Embryonic facial prominence (tissue), 1 donor: ENCODE measurements at regions not wholly inside any gene's neighbourhood (a gene's known extent, or its start where the extent isn't known, plus 50 kb on each side); places are given as distances from the start of the nearest gene placed in this dataset.

Experiments
- DNase-seq: peaks from one replicate; pipeline ENCODE4 v3.0.0-alpha.2; 2016; ENCODE audit errors: extremely low spot score

DNA sequence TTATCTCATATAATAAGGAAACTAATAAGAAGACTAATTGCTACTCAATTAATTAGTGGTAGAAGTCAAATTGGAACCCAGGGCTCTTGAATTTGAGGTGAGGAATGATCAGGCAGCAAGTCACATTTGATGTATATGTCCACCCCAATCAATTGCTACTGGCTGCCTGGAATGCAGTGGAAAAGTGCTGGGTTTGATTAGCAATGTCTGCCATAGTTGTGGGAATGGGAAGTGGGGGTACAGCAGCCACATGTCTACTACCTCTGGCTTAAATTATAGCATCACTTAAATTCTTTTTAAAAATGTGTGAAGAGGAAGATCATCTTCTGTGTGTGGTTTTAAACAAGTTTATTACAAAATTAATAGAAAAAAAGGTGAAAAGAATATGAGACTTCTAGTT, 50.8 kb upstream of the NAV2 start:
- no peak for DNase-seq

DNA sequence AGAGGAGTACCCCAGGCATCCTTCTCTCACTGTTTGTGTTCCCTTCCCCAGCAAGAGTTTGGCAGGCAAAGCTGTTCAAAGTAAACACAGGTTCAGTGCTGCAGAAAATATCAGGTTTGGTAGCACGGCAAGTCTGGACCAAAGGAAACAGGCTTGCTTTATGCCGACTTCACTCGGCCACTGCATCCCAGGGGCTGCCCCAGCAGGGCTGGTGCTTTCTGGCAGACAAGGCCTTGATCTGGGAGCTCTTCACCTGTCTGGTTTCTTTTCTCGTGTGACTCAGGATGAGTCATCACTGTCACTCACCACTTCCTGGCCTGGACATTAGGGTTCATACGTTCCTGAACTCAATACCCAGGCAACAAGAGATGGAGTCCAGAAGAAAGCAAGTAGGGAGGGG, 52.6 kb upstream of the NAV2 start:
- DNase-seq, result no peak

DNA sequence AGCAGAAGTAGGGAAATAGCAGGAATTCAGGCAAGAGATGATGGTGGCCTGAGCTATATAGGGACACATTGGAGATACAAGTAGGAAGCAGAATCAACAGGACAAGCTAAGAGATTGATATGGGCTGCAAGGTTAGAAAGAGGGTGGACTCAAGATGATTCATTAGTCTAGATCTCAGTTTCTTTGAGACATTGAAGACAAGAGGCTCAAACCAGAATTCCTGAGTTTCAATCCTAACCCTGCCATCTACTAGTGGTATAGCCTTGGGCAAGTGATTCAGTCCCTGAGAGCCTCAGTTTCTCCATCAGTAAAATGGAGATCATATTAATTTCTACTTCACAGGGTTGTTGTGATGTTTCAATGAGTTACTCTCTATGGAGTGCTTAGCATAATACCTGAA, 53.1 kb upstream of the NAV2 start:
- DNase-seq, result no peak

DNA sequence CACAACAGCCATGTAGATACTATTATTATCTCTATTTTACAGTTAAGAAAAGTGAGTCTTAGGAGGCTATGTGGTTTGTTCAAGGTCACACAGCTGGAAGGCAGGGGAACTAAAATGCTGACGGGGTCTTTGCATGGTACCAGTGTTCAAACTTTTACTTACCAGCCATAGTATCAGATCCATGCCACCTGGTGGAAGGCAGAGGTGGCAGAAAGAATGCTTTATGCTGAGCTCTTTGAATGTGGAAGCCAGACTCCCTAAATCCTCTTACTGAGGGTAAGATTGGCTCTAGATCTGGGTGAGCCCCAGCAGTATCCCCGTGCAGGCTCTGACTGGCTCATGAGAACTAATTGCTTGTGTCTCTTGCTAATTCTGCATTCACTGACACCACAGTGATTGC, 54.3 kb upstream of the NAV2 start:
- DNase-seq, result no peak

DNA sequence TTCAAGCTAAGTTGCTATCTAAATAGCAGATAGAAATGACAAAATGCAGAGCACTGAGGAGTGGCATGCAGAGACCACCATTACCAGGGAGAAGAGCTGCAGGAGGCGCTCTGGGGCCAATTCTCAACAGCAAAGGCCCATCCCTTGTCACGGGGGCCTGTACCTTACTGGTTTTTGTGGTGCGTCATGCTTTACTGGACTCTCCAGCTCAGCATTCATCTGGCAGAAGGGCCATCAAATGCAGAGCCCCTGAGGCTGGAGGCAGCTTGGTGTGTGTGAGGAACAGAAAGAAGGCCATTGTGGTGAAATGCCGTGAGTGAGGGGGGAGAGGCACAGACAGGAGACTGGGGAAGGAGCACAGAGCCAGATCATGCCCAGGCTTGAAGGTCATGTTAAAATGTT, 56.5 kb upstream of the NAV2 start:
- no peak for DNase-seq

DNA sequence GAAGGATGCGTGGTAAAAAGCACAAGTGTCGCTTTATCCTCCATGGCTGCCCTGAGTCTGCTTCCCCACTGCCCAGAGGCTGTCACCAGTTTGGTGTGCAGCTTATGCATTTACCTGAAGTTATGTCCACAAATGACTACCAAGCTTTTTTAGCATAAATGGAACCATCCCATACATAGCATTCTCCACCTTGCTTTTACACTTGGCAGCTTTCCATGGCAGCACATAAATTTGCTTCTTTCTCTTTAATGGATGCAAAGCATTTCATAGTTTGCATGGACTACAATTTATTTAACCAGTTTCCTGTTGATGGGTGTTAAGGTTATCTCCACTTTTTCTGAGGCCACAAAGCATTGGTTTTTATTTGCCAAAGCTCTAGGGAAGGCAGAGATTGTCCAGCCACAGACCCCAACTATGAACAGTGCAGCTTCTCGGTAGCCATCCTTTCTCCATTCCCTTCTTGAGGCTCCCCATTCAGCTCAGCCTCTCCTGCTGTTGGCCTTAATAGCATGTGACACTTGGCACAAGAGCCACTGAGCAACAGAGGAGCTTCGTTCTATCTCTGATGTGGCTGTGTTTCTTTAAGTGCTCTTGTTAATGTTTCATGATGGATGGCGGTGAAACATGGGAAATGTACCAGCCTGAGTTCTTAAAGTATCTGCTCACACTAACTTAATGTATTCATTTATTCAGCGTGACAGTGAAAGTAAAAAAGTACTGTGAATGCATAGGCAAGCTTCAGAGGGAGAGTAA, 59.8 kb upstream of the NAV2 start:
- DNase-seq, result no peak

DNA sequence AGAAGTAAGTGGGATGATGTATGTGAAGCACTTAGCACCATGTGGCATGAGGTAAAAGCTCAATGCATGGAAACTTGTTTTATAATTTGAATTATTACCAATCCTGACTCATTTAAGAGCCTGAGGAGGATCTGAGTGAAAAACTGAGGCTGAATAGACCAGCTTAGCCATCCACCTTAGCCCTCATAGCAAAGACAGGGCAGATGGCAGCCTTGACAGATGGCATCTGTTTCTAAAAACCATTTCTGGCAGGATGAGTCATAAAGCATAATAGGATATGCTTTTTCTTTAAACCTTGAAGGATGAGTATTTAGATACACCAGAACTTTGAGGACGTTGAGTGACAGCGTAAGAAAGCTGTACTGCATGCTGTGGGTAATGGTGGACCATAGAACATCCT, 61.0 kb upstream of the NAV2 start:
- no peak for DNase-seq

DNA sequence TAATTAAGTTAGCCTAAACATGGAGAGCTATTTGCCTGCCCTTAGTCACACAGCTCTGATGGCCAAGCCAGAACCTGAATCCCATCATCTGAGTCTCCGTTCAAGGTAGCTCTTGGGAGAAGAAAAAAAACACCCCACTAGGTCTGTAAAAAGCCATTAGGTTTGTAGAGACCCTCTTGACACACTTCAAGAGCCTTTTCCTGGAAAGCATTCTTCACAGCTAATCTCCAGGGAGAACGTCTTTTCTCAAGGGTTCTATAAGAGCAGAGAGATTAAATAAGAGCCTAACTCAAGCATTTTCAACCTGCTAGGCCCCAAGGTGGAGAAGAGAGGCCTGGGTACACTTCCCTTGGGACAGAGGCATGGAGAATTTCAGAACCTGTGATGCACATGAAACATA, 61.6 kb upstream of the NAV2 start:
- DNase-seq, result no peak

DNA sequence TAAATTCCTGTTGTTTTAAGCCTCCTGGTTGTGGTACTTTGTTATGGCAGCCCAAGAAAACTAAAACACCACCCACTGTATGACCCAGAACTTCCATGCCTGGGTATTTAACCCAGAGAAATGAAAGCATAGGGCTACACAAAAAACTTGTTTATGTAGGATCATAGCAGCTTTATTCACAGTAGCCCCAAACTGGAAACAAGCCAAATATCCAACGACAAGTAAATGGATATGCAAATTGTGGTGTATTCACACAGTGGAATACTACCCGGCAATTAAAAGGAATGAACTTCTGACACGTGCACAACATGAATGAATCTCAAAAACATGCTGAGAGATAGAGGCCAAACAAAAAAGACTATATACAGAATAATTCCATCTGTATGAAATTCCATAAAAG, 62.2 kb upstream of the NAV2 start:
- no peak for DNase-seq

DNA sequence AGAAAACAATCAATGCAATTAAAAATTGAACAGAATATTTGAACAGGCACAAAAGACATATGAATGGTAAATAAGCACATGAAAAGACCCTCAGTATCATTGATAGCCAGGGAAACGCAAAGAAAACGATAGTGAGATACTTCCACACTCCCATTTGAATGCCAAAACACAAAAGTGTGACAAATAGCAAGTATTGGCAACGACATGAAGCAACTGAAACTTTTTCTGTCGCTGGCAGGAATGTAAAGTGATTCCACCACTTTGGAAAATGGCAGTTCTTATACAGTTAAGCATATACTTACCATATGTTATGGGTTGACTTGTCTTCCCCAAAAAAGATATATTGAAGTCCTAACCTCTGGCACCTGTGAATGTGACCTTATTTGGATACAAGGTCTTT, 62.9 kb upstream of the NAV2 start:
- no peak for DNase-seq

DNA sequence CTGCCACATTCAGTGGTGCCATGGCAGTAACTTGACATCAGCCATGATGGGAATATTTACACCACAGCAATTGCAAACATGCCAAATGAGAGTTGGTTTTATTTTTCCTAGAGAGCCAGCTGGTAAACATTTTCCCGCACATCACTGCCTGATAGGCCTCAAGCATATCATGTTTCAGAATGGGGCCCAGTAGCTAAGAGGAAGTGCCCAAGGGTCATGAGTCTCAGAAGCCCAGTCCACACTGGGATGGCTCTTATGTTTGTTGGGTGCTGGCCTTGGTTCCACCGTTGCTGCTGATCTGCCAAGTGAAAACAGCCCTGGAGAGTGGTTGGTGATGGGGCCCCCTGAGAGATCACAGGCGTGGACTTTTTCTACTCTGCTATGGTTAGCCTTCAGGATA, 64.3 kb upstream of the NAV2 start:
- no peak for DNase-seq

DNA sequence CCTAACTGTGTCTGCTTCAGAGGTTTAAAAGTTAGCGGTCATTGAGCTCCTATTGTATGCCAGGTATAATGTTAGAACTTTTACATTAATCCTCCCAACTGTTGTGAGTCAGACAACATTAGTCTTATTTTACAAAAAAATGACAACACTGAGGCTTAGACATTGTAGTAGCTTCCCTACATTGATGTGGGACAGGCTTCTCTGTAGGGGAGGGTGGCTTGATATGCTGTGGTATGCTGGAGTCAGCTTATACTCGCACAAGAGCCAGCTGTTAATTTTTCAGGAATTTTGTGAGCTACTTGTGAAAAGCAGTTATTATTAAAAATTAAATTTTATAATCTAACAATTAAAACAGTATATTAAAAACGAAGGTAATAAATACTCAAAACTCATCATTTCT, 64.8 kb upstream of the NAV2 start:
- no peak for DNase-seq

DNA sequence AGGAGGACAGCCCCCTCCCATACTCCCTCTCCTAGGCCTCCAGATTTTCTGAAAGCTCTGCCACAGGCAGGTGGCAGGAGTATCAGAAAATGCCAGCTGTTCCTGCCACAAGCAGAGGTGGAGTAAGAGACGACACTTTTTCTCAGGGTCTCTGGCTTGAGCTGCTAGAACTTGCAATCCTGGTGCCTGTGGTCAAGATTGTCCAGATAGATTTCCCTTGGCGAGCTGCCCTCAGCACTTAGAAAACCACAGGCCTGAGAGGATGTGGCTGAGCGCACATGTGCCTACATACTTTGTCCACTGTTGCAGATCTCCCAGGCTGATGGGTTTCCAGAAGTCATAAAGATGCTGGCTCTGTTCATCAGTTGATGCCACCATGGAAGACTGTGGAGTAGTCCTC, 65.7 kb upstream of the NAV2 start:
- no peak for DNase-seq

DNA sequence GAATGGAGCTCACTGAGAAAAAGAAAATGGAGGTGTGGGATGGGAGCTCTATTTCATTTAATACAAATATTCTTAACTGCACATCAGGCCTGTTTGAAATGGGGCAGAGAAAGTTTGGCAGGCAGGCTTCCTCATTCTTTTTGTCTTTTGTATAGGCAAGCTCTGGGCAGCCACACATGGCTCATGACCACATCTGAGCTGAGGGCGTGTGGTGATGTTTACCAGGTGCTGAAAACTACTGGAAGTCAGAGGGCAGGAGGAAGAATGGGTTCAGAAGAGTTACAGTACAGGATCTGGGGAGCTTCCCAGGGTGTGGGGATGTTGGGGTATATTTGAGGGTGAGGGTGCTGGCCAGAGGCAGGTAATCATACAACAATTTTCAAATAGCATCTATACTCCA, 66.3 kb upstream of the NAV2 start:
- DNase-seq, result no peak

DNA sequence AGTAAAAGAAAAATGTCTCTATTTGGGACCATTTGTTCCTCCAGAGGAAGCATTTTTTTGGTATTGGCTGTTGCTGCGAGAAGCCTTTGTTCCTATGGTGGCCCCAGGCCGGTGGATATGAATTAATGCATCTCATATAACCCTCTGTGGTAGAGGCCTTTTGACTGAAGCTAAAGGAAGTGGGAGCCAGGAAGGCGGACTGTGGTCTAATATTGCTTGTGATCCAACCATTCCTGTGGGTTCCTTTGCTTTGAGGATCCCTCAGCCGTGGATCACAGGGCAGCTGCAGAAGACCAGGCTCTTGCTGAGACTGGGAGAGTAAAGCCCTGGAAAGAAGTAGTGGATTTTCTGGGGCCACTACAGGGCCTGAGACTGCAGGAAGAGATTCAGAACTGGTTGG, 68.3 kb upstream of the NAV2 start:
- no peak for DNase-seq

DNA sequence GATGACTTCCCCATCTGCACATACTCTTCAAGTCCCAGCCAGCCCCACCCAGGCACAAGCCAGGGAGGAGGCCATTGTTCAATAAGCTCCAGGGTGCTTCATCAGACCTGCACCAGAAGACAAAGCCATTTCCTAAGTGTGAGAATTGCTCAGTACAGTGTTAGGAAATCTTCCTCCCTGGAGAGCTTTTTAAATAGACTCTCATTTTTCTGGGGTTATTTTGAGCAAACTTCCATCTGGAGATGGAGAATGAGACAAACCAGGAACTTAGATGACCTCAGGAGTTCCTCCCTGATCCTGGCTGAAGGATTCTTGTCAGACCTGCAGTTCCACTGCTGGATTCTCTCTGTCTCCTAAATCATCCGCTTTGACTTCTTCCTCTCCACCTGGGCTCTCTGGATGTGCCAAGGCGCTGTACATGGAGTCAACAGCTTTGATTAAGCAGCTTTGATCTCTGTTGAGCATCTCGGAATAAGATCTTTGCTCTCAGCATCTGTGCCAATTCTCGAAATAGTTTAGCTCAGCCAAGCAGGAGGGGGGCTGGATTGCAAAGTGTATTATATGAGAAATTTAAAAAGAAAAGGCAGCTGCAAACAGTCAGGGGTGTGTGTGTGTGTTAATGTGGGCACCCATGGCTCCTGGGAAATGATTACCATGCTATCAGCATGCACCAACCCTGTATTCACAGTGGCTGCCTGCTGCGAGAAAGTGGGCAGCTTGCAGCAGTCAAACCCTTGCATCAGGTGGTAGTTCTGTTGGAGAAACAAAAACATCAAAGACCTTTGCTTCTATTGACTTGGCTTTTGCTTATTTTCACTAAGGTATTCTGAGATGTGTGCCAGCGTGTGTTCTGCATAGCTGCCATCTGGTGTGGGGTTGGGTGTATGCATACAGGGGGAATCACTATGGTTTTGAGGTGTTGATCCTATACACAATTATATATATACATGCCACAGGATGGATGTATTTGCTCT, 70.2 kb upstream of the NAV2 start:
- DNase-seq, result no peak

DNA sequence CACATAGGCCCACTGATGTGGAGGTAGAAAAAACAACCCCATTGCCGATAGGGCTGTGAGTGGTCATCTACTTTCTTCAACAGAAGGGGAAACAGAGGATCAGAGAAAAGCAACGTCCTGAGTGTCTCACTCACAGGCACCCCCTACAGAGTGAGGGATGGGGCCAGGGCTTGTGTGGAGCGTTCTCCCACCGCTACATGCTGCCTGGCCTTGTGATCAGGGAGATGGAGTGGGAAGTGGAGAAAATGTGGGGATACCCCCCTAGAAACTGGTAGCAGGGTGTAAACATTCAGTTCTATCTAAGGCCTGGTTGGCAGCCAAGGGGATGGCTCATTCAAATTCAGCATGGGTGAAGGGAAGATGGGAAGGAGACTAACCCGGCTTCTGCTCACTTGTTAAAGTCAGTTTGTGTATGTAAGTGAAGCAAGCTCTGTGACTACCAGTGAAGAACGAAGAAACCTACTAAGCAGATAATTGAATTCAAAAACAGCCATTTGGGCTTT, 73.0 kb upstream of the NAV2 start:
- no peak for DNase-seq

DNA sequence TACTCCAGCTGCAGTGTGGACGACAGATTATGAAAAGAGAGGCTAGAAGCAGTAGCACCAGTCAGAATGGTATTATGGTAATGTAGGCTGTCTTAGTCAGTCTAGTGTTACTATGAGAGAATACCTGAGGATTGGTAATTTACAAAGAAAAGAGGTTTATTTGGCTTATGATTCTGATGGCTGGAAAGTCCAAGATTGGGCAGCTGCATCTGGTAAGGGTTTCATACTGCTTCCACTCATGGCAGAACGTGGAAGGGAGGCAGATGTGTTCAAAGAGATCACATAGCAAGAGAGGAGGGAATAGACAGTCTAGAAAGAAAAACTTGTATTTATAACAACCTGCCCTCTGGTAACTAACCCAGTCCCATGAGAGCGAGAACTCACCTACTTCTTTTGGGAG, 77.3 kb upstream of the NAV2 start:
- no peak for DNase-seq

DNA sequence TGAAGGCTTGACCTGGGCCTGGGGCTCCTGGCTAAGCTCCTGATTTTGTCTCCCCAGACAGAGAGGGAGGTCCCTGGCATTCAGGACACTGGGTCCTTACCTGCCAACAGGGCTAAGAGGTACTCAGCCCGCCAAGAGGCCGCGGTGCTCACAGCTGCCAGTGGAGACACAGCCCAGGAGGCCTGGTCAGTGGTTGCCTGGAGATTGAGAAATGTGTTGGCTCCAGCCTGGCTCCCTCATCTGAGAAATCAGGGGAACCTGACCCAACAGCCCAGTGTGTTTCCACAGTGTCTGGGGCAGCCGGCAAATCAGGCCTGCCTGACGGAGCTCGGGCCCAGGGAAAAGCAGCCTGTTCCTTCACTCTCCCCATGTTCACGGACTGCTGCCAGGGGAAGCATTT, 79.4 kb upstream of the NAV2 start:
- no peak for DNase-seq

DNA sequence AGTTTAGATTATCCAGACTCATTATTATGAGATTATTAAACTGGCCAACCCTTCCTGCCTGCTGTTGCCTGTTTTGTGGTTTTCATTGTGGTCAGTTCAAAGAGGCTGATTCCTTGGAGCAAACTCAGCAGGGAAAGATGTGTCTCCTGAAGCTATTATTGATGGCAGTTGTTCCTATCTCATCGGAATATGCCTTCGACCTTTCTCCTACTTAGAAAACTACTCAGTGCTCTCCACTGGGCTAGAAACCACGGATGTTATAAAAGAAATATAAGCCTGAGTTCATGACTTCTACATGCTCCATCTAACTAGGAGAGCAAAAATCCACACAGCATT, 80.2 kb upstream of the NAV2 start:
- no peak for DNase-seq

DNA sequence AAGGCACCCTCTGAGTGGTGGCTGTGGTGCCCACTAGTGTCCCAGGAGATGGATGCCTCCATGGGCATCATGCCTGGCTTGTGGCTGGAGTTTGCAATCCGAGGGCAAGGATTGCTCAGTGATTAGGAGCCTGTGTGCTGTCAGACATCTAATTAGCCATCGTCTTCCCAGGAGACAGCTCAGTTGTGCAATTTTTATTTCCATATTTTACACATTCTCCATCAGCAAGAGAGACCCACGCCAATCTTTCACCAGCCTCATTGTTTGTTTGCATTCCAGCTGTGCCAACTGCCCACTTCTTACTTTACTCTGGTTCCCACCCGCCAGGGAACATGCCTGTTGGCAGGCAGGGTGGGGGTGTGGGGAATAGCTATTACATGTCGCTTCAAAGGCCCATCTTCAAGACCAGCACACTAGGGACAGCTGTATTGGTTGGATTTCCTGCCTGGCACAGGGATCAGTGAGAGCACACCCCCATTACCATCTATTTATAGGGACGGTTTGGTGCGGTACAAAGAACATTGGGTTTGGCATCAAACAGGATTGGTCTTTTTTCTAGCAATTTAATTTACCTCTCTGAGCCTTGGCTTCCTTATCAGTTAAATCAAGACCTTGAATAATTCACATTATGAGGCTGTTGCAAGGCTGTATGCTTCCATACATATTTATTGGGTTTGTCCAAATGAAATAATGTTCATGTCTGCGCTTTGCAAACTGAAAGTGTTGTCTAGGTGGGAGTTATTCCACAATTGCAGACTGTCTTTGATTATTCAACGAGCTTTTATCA, 80.7 kb upstream of the NAV2 start:
- DNase-seq, result no peak

DNA sequence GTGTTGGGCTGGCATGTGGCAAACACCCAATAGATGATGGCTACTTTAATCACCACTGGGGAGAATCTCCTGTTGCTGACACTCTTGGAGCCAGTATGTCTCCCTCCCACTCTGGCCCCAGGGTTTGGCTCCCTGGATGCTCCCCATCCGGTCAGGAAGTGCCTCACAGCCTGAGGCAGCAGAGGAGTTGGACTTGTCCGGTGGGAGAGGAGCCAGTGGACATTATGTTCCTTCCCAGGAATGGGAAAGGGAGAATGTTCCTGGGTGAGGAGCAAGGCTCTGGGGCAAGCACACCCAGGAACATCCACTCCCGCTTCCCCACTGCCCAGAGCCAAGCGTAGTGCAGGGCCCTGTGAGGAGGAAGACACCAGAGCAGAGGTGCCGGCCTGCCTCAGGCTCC, 84.6 kb upstream of the NAV2 start:
- DNase-seq, result no peak
